ENCODE measurements at regions not wholly inside any gene's neighbourhood (a gene's known extent, or its start where the extent isn't known, plus 50 kb on each side); places are given as distances from the start of the nearest gene placed in this dataset.

GRCh38 chr14:87799400-87799799 lies 193.6 kb downstream of the GALC start:
- TF ChIP-seq CTCF (IDR thresholded peaks at IDR 0.05): no peak

- TF ChIP-seq CTCF (IDR thresholded peaks at IDR 0.05): no peak
Observed at GRCh38 chr14:87797001-87797400, 196.0 kb downstream of the GALC start.

DNA sequence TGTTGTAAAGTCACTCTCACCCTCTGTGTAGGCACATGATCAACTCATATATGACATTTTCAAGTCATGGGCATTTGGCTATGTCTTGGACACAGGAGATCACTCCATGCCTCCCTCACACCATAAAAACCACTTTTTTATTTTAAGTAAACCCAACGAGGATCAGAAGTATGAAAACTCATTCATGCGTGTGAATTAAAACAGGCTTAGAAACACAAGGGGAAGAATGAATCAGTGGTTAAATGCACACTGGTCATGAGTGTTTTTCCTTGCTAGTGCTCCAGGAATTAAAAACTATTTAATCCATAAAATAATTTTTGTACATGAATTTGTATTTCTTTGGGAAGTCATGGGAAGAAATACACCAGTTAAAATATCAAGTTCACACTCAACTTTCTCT lies 198.4 kb downstream of the GALC start:
- TF ChIP-seq CTCF (IDR thresholded peaks at IDR 0.05): no peak

DNA sequence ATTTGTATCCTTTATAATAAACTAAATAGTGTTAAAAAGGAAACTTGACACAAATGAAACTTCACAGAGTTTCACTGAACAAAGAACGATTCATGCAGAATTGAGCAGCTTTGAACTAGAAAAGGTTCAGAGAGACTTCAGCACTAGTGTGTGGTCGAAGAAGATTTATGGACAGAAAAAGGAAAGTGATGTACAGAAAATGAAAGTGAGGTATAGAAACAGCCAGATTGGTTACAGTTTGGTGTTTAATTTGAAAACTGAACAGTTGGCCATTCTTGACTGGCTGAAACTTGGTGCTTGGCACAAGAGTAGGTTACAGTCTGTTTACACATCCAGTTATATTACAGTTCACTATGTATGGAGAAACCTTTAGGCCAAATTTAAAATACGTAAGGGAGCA lies 207.1 kb downstream of the GALC start:
- no peak for TF ChIP-seq CTCF (IDR thresholded peaks at IDR 0.05)

DNA sequence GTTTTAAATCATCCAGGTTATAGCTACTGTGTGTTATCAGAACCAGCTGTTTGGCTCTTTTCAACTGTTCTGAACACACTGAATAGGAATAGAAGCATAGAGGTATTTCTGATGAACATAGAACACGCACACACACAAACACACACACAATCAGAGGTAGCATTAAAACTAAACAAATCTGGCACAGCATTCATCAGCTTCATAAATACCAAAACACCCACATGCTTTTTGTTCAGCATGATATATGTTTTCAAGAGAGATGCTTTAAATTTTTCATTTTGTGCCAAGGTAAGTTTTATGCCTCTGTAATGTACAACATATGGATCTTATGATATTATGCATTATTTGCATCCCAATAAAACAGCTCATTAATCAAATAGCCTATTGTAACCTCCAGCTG lies 208.6 kb downstream of the GALC start:
- no peak for TF ChIP-seq CTCF (IDR thresholded peaks at IDR 0.05)

DNA sequence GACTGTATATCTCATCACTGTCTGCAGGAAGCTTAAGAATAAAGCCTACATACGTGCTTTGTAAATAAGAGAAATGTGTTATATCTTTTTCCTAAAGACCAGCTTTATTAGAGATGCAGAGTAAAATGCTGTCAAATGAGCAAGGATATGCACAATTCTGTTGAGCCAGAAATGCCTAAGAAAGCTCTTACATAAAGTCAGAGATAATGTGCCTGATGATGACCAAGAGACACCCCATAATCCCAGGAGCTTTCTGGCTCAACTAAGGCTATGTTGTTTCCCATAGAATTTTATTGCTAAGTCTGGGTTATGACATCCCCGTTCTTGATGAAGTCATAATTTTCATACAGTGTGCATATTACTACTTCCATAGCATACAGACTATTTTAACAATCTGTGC lies 209.9 kb downstream of the GALC start:
- no peak for TF ChIP-seq CTCF (IDR thresholded peaks at IDR 0.05)

GRCh38 chr14:87772854-87773253 lies 220.1 kb downstream of the GALC start:
- no peak for TF ChIP-seq CTCF (IDR thresholded peaks at IDR 0.05)

DNA sequence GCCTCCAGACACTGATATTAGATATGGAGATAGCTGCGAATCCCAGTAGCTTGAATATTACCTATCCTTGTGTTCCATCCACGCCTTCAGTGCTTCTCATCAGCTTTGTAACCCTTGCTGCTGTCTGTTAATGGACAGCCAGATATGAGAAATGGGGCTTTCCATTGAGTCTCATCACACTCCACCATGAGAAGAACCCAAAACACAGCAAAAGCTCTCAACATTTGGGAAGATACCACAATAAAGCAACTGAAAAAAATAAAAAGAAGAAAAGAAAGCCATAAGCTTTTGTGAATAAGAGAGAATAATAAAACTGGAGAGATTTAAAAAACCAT lies 225.4 kb downstream of the GALC start:
- no peak for TF ChIP-seq CTCF (IDR thresholded peaks at IDR 0.05)

Measured in LNCAP (cell line).